LNCaP clone FGC (cell line): ENCODE measurements at regions not wholly inside any gene's neighbourhood (a gene's known extent, or its start where the extent isn't known, plus 50 kb on each side); places are given as distances from the start of the nearest gene placed in this dataset.

ENCODE experiments used
- DNase-seq: peaks from one replicate; pipeline ENCODE4 v3.0.0-alpha.2; 2011; ENCODE audit warnings: low read depth
- H3K4me3 ChIP-seq: 2 replicates; pipeline ENCODE4 v1.5.1; 2011; ENCODE audit warnings: mild to moderate bottlenecking, low read depth, low read length, control low read depth
- CTCF ChIP-seq: IDR thresholded peaks from 2 replicates; pipeline ENCODE4 v1.5.1; 2012; ENCODE audit warnings: mild to moderate bottlenecking; ENCODE audit not compliant: control insufficient read depth, insufficient read depth; ENCODE audit errors: extremely low read depth

DNA sequence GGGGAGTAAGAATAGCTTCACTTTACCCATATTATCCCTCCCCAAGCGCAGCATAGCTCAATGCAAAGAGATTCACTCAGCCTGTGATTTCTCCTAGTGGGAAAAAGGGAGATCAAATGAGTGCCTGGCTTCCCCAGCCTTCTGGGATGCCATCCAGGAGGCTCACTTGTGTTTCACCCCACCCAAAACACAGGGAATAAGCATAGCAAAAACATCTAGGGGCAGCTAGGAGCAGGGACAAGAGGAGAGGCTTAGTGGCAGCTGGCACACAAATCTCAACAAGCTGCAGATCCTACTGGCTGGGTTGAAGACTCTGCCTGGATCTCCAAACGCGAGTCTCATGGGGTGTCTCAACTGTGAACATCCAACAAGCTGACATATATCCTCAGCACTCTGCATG is 715.8 kb downstream of the RNF144B start:
- TF ChIP-seq CTCF = no peak
- DNase-seq = no peak
- no peak overlapping the region for H3K4me3 ChIP-seq

- DNase-seq = no peak
- TF ChIP-seq CTCF = no peak
- H3K4me3 ChIP-seq = no peak overlapping the region
These were observed 720.3 kb downstream of the RNF144B start for GRCh38 chr6:19107468-19107867.

DNA sequence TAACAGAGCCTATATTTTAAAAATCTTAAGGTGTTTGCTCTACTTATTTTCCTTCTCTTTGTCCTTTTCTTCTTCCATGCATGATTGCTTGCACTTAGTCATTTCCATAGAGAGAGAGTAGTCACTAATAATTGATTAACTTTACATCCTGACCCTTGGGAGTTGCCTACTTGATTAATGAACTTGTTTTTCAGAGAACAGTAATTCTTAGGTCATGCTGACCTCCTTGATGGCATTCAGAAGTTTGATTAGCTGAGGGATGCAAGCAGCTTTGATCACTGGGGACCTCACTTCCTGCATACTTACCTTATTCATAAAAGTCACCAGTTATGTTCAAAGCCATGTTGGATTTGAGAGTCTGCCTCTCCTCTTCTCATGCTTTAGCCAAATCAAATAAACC is 715.6 kb upstream of the ID4 start:
- TF ChIP-seq CTCF = no peak
- DNase-seq = no peak
- no peak overlapping the region for H3K4me3 ChIP-seq

DNA sequence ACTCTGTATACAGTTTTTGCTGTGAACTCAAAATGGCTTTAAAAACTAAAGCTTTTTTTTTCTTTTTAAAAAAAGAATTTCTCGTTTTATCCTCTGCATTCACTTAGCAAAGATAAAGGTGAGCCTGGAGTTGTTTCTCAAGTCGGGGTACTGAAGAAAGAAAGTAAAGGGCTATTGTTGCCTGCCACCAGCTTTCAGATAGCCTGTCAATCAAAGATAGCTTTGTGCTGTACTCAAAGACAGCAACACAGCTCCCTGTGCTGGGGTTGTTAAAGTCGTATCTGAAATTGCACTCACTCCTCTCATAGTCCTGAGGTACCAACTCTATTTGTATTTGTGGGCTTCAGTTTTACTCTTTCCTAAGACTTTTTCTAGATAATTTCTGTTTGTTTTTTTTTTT is 710.1 kb upstream of the ID4 start:
- DNase-seq = no peak
- no peak overlapping the region for H3K4me3 ChIP-seq
- no peak for TF ChIP-seq CTCF

GRCh38 chr6:19128701-19129100 is 708.5 kb upstream of the ID4 start:
- no peak for DNase-seq
- no peak for TF ChIP-seq CTCF
- no peak overlapping the region for H3K4me3 ChIP-seq

- TF ChIP-seq CTCF = no peak
- no peak for DNase-seq
- H3K4me3 ChIP-seq = no peak overlapping the region
These were observed 701.5 kb upstream of the ID4 start for GRCh38 chr6:19135706-19136105.

DNA sequence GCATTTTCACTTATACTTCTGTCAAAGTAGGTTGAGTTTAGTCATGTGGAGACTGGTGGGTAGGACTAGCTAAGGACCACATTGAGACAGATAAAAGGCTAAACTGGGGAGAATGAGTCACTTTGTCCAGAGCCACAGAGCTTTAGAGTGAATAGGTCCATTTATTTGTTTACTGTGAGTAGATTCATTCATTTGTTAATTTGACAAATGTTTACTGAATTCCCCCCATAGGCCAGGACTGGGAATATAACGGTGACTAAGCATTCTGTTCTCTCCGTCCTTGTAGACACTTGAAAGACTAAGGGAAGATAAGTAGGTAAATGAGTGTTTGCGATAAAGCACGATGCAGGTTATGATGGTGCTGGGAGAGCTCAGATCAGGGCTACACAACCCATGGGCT is 699.7 kb upstream of the ID4 start:
- no peak overlapping the region for H3K4me3 ChIP-seq
- DNase-seq = no peak
- TF ChIP-seq CTCF = no peak
